ENCODE measurements at regions not wholly inside any gene's neighbourhood (a gene's known extent, or its start where the extent isn't known, plus 50 kb on each side); places are given as distances from the start of the nearest gene placed in this dataset.

DNA sequence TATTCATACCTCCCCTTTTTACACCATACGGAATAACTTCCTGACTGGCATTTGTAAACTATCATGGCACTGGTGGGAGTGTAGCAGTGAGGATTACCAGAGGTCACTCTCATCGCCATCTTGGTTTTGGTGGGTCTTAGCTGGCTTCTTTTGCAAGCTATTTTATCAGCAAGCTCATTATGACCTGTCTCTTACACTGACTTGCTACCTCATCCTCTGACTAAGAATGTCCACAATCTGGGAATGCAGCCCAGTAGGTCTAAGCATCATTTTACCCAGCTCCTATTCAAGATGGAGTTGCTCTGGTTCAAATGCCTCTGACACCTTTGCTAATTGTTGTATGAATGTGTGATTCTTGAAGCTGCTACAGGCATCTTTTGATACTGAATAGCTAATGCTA, 950.8 kb upstream of the SLC39A10 start:
- TF ChIP-seq GLI4 (tag by site-specific recombination; IDR thresholded peaks at IDR 0.05) (no peak), ZFP69B (tag by site-specific recombination; IDR thresholded peaks at IDR 0.05) (no peak), ZNF776 (tag by site-specific recombination; IDR thresholded peaks at IDR 0.05; ENCODE audit: borderline replicate concordance) (no peak), ZEB2 (tag by site-specific recombination; IDR thresholded peaks at IDR 0.05) (no peak), CTCF (tag by site-specific recombination; IDR thresholded peaks at IDR 0.05) (no peak), ZNF302 (tag by site-specific recombination; IDR thresholded peaks at IDR 0.05; ENCODE audit: low read depth) (no peak), ZNF416 (tag by site-specific recombination; IDR thresholded peaks at IDR 0.05) (no peak)
- TF ChIP-seq, protein P1, sequence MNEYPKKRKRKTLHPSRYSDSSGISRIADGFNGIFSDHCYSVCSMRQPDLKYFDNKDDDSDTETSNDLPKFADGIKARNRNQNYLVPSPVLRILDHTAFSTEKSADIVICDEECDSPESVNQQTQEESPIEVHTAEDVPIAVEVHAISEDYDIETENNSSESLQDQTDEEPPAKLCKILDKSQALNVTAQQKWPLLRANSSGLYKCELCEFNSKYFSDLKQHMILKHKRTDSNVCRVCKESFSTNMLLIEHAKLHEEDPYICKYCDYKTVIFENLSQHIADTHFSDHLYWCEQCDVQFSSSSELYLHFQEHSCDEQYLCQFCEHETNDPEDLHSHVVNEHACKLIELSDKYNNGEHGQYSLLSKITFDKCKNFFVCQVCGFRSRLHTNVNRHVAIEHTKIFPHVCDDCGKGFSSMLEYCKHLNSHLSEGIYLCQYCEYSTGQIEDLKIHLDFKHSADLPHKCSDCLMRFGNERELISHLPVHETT (tag by site-specific recombination; IDR thresholded peaks at IDR 0.05): no peak
